Peyer's patch (tissue), 4 donors: ENCODE measurements at regions not wholly inside any gene's neighbourhood (a gene's known extent, or its start where the extent isn't known, plus 50 kb on each side); places are given as distances from the start of the nearest gene placed in this dataset.

Experiments used
- DNase-seq, 3 donors: peaks; one replicate each; pipeline ENCODE4 v3.0.0-alpha.2; 2017 to 2019
- H3K27ac ChIP-seq, 4 donors: fragments of 200-600 bp; sonication (generic); one replicate each; pipeline ENCODE4 v1.5.1; 2016 to 2019
- H3K27me3 ChIP-seq, 2 donors: fragments of 200-600 bp; sonication (generic); one replicate each; pipeline ENCODE4 v1.5.1; 2019
- H3K36me3 ChIP-seq, 3 donors: fragments of 200-600 bp; sonication (generic); one replicate each; pipeline ENCODE4 v1.5.1; 2016 to 2019
- H3K4me1 ChIP-seq, 4 donors: fragments of 200-600 bp; sonication (generic); one replicate each; pipeline ENCODE4 v1.5.1; 2016 to 2019
- H3K4me3 ChIP-seq, 4 donors: fragments of 200-600 bp; sonication (generic); 1 replicate in 3 of 4; 2 replicates in 1 of 4; pipeline ENCODE4 v1.5.1; 2016 to 2019; ENCODE audit warnings: mild to moderate bottlenecking in 1 of 4
- H3K9me3 ChIP-seq, 4 donors: fragments of 200-600 bp; sonication (generic); one replicate each; pipeline ENCODE4 v1.5.1; 2016 to 2019; ENCODE audit warnings: mild to moderate bottlenecking in 1 of 4
- POLR2A ChIP-seq, 2 donors: fragments of 450-650 bp; IDR thresholded peaks; one replicate each; pipeline ENCODE4 v1.5.1; 2017; ENCODE audit warnings: antibody characterized with exemption in 2 of 2, mild to moderate bottlenecking in 2 of 2, moderate library complexity in 2 of 2
- TF ChIP-seq, protein P1 (sequence below), 6 experiments: fragments of 450-650 bp in 4 of 6; fragments of 200-600 bp in 2 of 6; sonication (generic) in 1 of 6; IDR thresholded peaks; one replicate each; pipeline ENCODE4 v1.5.1; 2017 to 2019; ENCODE audit warnings: antibody characterized with exemption in 6 of 6, mild to moderate bottlenecking in 3 of 6, moderate library complexity in 1 of 6

DNA sequence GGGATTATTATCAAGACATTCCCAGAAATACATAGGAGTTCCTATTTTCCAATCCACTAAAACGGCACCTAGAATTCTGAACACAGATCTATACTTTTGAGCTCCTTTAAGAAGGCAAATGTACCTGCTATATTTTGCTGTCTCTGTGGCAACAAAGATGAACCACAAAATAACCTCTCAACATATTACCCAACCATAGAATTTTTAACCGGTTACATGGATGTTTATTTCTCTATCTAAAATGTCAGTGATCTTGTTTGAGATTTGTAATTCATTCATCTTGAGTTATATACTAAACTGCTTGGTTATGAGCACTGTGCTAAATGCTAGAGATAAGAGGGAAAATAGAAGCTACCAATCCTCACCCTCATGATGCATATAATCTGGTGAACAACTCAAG lies 117.5 kb upstream of the HMGCLL1 start:
- TF ChIP-seq, protein P1, sequence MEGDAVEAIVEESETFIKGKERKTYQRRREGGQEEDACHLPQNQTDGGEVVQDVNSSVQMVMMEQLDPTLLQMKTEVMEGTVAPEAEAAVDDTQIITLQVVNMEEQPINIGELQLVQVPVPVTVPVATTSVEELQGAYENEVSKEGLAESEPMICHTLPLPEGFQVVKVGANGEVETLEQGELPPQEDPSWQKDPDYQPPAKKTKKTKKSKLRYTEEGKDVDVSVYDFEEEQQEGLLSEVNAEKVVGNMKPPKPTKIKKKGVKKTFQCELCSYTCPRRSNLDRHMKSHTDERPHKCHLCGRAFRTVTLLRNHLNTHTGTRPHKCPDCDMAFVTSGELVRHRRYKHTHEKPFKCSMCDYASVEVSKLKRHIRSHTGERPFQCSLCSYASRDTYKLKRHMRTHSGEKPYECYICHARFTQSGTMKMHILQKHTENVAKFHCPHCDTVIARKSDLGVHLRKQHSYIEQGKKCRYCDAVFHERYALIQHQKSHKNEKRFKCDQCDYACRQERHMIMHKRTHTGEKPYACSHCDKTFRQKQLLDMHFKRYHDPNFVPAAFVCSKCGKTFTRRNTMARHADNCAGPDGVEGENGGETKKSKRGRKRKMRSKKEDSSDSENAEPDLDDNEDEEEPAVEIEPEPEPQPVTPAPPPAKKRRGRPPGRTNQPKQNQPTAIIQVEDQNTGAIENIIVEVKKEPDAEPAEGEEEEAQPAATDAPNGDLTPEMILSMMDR (IDR thresholded peaks at IDR 0.05) = no peak
- TF ChIP-seq POLR2A (IDR thresholded peaks at IDR 0.05) = no peak

DNA sequence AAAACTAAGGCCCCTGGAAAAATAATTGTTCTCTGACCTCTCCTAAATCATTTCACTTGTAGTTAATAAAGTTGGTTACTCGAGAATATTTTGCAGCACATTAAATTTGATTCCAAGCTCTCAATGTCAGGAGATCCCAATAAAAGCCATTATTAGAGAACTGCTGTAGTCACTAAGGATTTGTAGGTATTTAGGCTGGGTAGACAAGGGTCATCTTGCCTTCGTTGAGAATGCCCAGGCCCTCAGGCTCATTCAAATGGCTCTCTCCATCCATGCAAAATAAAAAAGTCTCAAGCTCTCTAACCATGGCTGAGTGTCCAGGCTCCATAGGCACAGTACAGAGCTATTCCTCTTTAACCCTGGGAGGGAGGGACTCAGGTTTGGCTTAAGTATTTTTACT lies 117.0 kb upstream of the HMGCLL1 start:
- H3K27me3 ChIP-seq = no peaks in the 10 kb centered on the region
- no peaks in the 10 kb centered on the region for H3K4me1 ChIP-seq
- H3K4me3 ChIP-seq = no peak overlapping the region
- TF ChIP-seq, protein P1 (IDR thresholded peaks at IDR 0.05) = no peak
- TF ChIP-seq POLR2A (IDR thresholded peaks at IDR 0.05) = no peak
- no peaks in the 10 kb centered on the region for H3K36me3 ChIP-seq
- no peaks in the 10 kb centered on the region for H3K9me3 ChIP-seq
- DNase-seq = no peak
- H3K27ac ChIP-seq = no peak overlapping the region

More for the DNA sequence above, 117.5 kb upstream of the HMGCLL1 start:
- no peak for DNase-seq
- no peaks in the 10 kb centered on the region for H3K9me3 ChIP-seq
- no peaks in the 10 kb centered on the region for H3K4me1 ChIP-seq
- no peak overlapping the region for H3K27ac ChIP-seq
- no peaks in the 10 kb centered on the region for H3K27me3 ChIP-seq
- H3K4me3 ChIP-seq = no peak overlapping the region
- H3K36me3 ChIP-seq = no peaks in the 10 kb centered on the region

DNA sequence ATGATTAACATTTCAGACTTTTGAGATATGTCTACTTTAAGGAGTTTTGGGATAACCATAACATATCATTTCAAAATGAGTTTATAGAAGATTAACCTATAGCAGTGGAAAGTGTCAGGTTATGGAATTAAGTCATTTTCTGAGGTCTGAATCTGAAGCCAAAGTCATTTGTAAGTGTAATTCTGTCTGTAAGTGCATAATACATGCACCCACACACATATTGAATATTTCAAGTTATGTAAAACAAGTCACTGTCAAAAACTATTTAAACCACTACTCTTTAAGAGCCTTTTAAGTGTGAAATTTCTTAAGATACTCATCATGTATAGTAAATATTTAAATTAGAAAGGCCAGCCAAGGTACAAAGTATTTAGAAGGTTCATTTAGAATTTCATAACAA lies 115.8 kb upstream of the HMGCLL1 start:
- TF ChIP-seq POLR2A (IDR thresholded peaks at IDR 0.05) = no peak
- TF ChIP-seq, protein P1 (IDR thresholded peaks at IDR 0.05) = no peak
- H3K9me3 ChIP-seq = no peaks in the 10 kb centered on the region

DNA sequence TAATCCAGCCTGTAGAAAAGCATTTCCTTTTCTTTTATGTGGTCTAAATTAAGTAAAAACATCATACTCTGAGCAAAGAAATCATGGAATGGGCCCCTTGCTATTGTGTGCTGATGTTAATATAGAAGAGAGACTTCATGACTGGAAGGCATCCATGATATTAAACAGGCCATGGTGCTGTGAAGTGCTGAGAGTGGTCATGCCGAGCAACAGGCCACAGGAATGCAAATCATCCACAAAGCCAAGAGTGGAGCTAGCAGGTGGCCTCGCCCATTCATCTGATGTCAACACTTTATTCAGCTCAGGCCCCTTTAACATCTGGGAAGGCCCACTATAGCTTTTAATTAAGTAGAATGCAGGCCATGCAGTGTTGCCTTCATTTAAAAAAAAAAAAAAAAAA lies 115.2 kb upstream of the HMGCLL1 start:
- TF ChIP-seq, protein P1 (IDR thresholded peaks at IDR 0.05) = no peak
- no peak for TF ChIP-seq POLR2A (IDR thresholded peaks at IDR 0.05)
- H3K9me3 ChIP-seq = no peaks in the 10 kb centered on the region
- no peak overlapping the region for H3K4me3 ChIP-seq
- H3K27ac ChIP-seq = no peak overlapping the region
- H3K27me3 ChIP-seq = no peaks in the 10 kb centered on the region
- no peaks in the 10 kb centered on the region for H3K4me1 ChIP-seq
- no peaks in the 10 kb centered on the region for H3K36me3 ChIP-seq
- DNase-seq = no peak

More for the DNA sequence above, 115.8 kb upstream of the HMGCLL1 start:
- H3K27ac ChIP-seq = no peak overlapping the region
- no peaks in the 10 kb centered on the region for H3K36me3 ChIP-seq
- H3K27me3 ChIP-seq = no peaks in the 10 kb centered on the region
- no peak overlapping the region for H3K4me3 ChIP-seq
- DNase-seq = no peak
- no peaks in the 10 kb centered on the region for H3K4me1 ChIP-seq

DNA sequence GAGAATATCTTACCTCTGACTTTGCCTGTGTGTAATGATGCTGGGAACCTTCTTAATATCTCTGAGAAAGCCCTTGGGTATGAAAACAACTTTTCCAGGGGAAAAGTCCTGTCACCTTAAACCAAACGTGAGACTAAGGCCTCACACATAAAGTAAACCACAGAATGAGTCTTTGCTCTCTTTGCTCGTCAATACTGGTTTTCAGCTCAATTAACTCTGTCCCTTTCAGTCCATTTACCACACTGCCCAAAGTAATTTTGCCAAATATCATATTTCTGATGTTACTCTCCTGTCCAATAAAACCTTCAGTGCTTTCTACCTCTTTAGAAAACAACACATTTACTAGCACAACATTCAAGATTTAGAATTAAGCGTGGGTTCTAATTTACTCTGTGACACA lies 100.5 kb upstream of the HMGCLL1 start:
- Histone ChIP-seq H3K9me3 (no peaks in the 10 kb centered on the region), H3K27ac (no peak overlapping the region), H3K27me3 (no peaks in the 10 kb centered on the region), H3K4me3 (no peak overlapping the region), H3K4me1 (no peaks in the 10 kb centered on the region), H3K36me3 (no peaks in the 10 kb centered on the region)
- TF ChIP-seq, protein P1 (IDR thresholded peaks at IDR 0.05) = no peak
- TF ChIP-seq POLR2A (IDR thresholded peaks at IDR 0.05) = no peak
- no peak for DNase-seq
